ENCODE measurements at regions not wholly inside any gene's neighbourhood (a gene's known extent, or its start where the extent isn't known, plus 50 kb on each side); places are given as distances from the start of the nearest gene placed in this dataset.

DNA sequence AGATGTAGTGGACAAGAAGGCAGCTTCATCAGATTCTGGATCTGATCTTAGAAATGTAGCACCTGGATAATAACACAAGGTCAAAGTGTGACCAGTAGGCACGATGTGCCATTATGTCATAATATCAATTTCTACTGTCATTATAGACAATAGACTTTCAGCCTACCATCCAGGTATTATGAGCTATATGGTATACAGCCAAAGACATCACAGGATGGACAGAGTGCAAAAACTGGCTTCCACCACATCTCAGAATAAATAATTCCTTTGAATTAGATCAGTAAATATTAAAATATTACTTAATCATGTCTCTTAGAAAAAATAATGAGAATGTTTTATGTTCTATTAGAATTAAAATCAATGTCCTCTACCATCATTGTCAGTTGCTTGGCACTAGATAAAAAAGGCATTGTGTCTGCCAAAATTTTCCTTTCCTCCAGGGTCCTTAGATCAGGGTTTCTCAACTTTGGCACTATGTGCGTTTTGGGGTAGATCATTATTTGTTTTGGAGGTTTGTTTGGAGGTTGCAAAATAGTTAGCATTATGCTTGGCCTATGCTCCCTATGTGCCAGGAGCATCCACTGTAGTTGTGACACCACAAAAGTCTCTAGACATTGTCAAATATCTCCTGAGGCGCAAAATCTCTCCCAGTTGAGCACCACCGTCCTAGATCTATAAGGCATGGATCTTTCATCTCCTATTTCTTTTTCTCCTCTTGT is 86.7 kb upstream of the NRIP1 start:
- DNase-seq: no peak

DNA sequence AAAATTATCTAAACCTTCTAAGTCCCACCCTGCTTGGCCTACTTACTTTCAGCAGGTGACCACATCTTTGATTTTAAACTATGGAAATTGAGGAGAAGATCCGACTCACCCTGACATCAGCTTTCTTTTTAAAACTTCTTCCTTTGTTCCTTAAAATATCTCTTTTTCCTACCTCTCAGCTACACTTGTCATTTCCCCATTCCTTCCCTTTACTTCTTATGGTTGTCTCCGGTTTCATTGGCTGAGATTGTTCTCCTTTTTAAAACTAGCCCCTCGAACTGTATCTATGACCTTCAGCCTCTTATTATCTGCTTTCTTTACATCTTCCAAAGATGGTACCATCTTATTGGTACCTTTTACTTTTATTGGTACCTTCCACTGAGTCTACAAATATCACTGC is 87.8 kb upstream of the NRIP1 start:
- no peak for DNase-seq

DNA sequence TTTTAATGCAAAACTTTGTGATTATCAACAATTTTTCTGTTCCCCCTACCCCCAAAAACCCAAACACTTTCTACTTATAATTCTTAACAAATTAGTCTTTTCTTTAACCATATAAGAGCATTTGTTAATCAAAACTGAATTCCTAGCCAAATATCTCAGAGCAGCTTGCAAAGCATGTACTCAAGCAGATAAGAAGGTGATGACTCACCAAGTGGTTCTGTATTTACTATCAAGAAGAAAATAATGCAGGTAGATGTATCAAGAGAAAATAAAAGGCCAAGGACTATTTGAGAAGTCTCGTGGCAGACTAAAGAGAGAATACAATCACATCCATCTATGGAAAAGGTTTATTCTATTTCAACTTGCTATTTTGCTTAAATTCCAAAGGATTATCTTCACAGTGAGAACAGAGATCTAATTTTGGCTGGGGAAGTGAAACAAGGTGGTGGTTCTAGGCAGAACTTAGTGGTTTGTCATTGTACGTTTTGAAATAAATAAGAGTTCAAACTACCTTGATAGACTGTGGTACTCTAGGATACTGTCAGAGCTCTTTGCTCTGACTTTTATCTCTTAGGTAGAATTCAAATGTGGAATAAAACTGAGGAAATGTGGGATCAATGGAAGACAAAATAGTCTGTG is 94.7 kb upstream of the NRIP1 start:
- no peak for DNase-seq

DNA sequence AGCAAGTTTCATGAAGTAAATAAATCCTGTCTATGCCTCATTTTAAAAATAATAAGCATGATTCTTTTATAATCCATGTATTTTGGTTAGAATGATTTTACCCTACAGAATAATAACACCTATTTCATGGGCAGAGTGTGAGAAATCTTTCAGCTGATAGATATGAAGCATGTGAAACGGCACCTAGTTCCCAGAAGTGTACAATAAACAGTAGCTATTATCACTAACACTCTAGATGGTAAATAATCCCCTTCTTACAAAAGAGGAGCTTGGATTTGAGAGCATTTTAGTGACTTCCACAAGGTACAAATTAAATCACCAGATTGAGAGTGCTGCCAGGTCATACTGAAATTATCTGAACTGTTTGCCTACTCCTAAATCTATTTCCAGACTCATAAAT is 95.3 kb upstream of the NRIP1 start:
- no peak for DNase-seq

DNA sequence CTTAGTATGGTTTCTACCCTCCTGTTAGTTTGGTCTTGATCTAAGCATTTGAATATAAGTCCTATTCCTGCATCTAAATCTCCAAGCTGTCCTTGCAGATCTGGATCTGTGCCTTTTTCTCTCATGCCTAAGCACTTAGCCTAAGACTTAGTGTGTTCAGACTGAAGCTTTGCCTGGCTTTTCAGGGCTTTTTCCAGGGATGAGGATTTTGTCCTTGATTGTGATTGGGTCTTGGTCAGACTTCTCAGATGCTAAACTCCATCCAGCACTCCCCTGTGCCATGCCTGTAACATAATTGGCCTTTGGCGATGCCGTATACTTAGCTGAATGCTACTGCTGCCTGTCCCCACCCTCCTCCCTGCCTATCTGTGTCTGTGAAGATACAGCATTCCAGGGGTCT is 98.1 kb upstream of the NRIP1 start:
- no peak for DNase-seq

DNA sequence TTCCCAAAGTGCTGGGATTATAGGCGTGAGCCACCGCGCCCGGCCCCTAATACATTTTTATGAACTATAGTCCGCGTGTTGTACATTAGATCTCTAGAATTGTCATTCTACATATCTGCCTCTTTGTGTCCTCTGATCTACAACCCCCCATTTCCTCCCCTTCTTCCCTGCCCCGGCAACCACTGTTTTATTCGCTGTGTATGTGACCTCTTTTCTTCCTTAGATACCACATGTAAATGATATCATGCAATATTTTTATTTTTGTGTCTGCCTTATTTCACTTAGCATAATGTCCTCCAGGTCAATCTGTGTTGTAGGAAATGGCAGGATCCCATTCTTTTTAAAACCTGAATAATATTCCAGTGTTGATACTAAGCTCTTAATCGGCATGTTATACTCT is 99.5 kb upstream of the NRIP1 start:
- DNase-seq: no peak

DNA sequence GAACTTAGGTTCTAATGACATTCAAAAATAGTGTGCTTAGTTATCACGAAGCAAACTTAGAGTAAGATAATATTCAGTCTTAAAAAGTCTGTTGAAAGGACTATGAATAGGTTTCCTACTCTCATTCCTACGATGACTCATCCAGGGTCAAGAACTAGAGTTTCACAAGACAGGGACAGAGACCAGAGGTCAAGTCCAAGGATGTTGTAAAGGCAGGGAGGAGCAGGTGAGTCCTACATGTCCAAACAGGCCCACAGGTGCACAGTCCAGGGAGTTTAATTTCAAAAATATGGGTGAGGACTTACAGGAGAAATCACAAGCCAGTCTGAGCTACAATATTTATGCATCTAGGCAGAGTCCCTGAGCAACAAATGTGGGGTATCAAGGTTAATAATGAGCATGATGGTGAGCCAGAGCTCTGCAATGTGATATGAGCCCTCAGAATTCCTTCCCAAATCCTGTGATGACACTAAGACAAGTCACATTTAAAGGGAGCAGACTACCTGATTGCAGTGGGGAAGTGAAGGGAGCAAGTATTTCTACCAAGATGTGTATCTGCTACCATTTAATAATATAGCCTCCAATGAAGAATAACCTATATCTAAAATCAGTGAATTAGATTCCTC is 100.0 kb upstream of the NRIP1 start:
- no peak for DNase-seq

DNA sequence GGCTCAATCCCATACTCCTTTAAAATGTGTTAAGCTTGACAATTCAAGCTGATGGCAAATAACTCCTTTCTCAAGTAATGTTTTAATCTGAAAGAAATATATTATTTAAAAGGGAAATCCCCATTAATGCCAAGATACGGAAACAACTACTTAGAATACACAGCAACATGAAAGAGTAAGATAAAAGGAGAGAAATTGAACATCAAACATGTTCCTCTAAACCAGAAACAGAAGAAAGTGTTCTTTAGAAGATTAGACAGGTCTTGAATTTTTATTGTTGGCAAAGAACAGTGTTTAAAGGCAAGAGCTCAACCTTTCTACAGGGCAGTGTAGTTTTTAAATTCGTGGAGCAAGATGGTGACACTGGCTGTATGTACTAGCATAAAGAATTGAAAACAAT is 105.8 kb upstream of the NRIP1 start:
- no peak for DNase-seq

DNA sequence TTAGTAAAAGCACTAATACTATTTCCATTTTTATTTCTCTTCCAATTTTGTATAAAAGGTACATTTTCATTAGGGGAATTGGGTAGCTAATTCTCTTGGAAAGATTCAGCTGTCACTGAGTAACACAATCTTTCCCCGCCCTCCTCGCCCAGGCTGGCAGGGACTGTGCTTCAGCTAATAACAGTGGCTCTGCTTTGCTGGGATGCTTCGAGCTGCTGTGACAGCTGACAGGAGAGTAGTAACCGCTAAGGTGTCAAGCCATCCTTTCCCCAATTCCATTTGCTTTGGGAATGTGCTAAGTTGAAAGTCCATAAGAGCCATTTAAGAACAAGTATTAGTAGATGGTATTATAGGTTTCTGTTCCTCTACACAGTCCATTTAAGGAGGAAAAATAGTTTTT is 106.7 kb upstream of the NRIP1 start:
- DNase-seq: no peak

DNA sequence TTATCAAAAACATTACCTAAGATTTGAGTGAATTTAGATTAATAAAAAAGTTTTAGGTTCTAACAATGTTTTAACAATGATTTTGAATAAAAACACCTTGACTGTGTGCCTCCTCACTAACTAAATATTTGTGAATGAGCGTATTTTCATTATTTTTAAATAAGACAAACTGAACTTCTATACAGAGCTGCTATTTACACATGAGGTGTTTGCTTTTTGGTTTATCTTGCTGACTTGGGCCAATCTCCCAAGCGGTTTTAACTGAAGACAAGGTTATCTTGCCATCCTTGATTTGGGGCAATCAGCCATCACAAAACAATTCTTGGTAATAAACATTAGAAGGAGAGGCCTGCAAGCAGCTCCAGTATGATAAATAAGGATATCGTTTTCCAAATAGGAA is 108.2 kb upstream of the NRIP1 start:
- no peak for DNase-seq

DNA sequence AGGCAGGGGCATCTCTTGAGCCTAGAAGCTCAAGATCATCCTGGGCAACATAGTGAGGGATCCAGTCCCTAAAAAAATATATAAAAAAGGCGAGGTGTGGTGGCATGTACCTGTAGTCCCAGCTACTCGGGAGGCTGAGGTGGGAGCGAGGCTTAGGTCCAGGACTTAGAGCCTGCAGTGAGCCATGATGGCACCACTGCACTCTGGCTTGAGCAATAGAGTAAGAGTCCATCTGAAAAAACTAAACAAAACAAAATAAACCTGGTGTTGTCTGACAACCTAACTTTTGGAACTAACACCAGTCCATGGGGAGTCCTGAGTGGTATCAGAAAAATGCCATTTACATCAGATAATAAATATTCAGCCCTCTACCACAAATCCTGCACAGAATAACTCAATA is 110.1 kb upstream of the NRIP1 start:
- DNase-seq: no peak

DNA sequence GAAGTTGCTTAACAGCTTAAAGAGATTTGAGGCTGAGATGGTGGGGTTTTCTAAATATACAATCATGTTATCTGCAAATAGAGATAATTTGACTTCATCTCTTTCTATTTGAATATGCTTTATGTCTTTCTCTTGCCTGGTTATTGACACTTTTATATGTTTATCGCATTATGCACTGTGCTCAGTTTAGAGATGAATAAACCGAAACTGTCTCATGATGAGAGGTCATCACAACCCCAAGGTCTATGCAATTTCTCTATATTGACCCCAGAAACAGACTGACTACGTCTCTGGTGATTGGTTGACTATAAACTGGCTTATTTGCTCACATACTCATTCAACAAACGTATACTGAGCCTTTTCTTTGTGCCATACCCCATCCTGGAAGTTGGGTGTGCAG is 117.9 kb upstream of the NRIP1 start:
- no peak for DNase-seq

DNA sequence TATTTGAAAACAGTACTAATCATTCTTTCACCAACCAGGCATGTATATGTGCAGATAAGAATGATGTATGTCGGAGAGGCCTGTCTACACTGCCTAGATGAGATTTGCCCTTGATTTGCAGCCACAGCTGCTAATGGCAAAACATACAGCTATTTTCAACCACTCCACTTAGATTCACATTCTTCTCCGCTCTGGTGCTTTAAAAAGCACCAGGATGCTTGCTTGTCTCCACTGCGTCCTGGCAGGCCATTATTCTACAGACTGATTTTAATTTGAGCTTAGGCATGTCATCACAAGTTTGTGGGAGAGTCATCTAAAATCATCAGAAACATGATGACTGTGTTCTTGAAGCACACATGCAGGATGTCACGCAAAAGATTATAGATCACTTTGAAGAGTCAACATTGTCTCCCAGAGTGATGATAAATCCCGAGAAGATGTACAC is 119.0 kb upstream of the NRIP1 start:
- no peak for DNase-seq

DNA sequence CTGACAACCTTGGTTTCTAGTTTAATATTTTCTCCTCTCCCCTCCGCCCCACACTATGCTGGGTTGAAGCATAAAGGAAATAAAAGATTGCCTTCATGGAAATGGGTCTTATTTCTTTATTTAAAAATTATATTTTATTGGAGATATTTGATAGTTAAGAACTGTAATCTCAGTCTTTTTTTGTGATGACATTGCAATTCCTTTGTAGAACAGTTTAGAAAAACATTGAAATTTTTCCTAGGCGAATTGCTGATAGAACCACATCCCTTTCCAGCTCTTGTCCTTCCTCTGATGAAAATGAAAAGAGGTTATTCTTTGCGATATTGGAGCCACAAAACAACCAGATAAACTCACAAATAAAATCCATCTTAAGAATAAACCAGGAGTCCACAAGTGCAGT is 125.6 kb upstream of the NRIP1 start:
- DNase-seq: no peak

DNA sequence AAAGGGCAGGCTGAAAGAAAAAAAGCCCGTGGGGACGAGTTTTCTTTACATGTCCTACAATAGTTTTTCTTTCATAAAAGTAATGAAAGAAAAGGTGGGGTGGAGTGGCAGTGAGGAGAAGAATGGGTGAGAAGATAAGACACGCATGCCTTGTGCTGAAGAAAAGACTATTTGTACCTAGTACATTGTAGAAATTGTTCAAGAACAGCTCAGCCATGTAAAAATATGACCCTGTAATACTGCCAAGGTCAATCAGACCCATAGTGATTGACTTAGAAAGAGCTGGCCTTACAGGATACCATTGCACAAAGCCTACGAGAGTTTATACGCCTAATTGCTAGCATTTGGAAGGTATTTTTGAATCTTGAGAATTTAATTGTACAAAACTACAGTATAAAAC is 126.0 kb upstream of the NRIP1 start:
- DNase-seq: no peak

DNA sequence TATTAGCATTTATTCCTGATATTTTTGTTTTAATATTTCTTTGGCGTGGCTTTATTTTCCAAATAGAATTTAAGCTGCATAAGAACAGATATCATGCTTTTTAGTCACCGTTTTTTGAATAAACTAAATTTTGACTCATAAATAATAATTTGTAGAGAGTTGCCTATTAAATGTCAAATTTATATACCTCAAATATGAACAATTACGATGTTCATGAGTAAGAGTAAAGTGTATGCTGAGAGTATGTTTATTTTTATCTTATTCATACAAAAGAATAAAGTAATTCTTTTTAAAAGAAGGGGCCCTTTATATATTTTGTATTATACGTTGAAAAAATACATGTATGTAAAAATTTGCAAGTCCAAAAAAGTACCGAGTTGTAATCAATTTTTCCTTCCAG is 126.5 kb upstream of the NRIP1 start:
- no peak for DNase-seq

DNA sequence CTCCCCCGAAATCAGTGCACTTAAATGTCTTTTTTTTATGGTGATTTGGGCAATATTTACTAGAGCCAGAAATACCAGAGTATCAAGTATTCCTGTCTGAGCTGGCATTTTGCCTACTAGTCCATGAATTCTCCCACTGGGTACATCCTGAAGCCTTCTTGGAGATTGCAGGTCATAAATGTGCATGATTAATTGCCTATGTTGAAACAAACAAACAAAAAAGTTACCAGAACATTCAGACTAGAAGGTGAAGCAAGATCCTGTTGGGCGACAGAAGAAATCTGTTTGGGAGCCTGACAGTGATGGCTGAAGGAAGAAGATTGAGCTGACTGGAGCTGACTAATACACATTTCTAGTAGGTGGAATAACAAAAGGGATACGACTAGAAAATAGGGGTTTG is 127.4 kb upstream of the NRIP1 start:
- DNase-seq: no peak

DNA sequence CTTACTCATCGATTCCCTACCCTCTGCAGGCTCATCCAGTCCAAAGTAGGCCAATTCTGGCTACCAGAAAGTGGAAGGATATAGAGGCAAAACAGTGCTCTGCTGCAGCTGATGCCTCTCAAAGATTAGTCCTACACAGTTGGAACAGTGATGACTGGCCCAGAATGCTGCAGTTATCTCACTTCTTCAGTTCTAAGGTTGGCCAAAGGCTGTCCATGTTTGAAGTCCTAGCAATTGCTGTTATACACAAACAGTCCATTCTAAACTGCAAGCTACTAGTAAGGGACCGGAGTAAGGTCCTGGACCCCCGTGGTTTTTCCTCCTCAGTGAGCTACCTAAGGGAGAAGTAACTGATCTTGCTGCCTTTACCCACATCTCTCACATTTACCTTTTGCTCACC is 129.1 kb upstream of the NRIP1 start:
- no peak for DNase-seq

DNA sequence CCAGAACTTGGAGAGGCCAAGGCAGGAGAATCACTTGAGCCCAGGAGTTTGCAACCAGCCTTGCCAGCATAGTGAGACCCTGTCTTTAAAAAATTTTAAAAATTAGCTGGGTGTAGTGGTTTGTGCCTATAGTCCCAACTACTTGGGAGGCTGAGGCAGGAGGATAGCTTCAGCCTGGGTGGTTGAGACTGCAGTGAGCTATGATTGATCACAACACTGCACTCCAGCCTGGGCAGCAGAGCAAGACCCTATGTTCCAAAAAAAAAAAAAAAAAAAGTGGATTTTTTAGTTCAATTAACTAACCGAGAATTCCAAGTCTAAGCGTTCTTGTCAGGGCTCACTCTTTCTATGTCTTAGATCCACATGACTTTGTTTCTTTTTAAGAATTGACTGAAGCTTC is 130.3 kb upstream of the NRIP1 start:
- DNase-seq: no peak

DNA sequence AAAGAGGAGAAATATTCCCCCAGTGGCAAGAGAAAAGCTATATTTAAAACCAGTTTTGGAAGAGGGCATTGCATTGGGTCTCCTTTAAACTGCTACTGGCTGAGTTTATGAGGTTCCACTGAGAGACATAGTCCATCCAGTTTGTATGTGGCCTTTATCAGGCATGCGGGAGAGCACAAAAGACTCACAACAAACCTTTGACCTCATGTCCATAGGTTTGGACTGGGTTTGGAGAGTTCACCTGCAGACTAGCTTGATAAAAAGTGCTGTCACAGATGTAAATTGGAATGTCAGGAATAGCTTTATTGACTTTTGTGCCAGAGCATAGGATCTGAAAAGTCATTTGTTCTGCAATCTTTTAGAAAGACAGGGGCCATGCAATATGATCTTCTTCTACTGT is 131.0 kb upstream of the NRIP1 start:
- DNase-seq: no peak

DNA sequence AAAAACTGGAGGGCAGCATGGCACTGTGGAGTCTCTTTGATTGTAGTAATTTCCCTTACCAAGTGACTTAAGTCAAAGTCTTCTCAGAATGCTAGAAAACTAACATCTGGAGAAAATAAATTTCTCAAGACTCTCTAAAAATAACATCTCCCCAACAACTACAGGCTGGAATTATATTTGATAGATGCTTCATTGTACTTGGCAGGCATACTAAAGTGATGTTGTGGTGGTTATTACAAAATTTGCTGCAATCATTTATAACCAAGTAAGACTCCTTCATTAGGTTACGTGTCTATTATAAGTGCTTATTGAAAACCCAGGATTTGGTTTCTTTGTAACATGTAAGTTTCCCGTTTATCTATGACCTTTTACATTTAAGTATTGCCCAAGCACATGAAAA is 132.9 kb upstream of the NRIP1 start:
- DNase-seq: no peak

DNA sequence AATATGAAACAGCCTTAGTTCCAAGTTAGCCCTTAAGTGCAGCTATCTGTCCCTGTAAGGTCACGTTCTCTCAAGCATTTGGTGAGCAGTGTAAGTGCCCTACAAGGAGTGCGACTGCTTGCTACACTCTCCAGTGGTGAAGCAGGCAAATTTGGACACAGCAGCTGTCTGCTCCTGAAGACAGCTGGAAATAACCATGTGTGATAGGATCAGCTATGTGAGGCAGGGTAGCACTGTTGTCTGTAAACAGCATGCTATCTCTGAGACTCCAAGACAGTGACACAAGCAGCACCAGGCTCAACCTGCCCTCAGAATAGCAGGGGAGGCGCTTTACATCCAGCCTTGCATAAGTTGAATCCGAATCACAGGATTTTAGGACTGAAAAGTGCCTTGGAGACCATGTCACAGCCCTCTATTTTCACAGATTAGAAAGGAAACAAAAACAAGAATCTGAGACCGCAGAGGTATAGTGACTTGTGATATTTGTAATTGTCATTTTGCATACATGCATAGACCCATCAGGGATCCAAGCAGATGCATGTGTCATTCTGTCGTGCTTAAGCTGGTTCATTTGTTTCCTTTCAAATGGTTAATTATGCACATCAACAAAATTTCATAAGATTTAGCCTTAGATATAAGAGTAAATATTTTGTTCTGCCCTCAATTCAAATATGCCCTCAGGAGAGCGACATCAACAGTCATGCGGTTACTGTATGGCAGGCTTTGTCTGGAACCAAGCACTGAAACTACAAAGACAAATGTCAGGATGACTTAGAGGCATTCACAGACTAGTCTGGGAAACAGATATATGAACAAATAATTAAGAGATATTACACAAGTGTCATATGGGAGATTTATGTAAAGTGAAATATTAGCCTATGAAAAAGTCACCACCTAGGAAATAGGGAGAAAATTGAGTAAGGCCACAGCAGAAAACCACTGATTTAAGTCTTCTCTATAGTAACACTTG is 134.9 kb upstream of the NRIP1 start:
- no peak for DNase-seq

DNA sequence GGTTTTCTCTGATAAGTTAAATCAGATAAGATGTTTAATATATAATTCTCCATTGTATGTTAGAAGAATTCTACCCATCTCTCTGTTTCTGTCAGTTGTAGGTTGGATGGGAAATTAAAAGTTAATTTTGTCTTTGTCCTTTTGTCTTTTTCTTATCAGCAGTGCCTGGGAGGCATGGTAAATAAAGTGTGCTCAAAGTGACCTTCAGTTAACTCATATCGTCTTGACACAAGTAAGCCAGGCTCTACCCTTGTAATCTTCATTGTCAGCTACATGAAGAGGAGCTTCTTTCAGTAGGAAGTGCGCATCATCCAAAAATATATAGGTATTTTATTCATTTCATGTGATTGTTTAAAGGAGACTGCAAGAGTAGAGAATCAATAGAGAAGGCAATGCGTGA is 138.9 kb upstream of the NRIP1 start:
- DNase-seq: no peak
